ENCODE measurements at regions not wholly inside any gene's neighbourhood (a gene's known extent, or its start where the extent isn't known, plus 50 kb on each side); places are given as distances from the start of the nearest gene placed in this dataset.

- no peak for DNase-seq
Measured at GRCh38 chr4:184309241-184310170, 91.8 kb upstream of the ENPP6 start.

- DNase-seq, result no peak
Measured at GRCh38 chr4:184306949-184307348, 89.3 kb upstream of the ENPP6 start.

GRCh38 chr4:184306470-184306869 is 88.8 kb upstream of the ENPP6 start:
- no peak for DNase-seq

- no peak for DNase-seq
Measured at GRCh38 chr4:184300816-184301215, 83.1 kb upstream of the ENPP6 start.

- DNase-seq, result no peak
Measured at GRCh38 chr4:184298254-184298653, 80.6 kb upstream of the ENPP6 start.

GRCh38 chr4:184295206-184295605 is 77.5 kb upstream of the ENPP6 start:
- no peak for DNase-seq

GRCh38 chr4:184294606-184295133 is 77.0 kb upstream of the ENPP6 start:
- DNase-seq, result peak in 1 of 2 donors; percentile 49

- peak; percentile 77 to 88 for DNase-seq
Measured at GRCh38 chr4:184293552-184293951, 75.9 kb upstream of the ENPP6 start.

GRCh38 chr4:184292877-184293276 is 75.2 kb upstream of the ENPP6 start:
- DNase-seq, result no peak

- DNase-seq, result no peak
Measured at GRCh38 chr4:184292465-184292867, 74.8 kb upstream of the ENPP6 start.

GRCh38 chr4:184289179-184289535 is 71.5 kb upstream of the ENPP6 start:
- no peak for DNase-seq

GRCh38 chr4:184288451-184289178 is 70.9 kb upstream of the ENPP6 start:
- DNase-seq, result no peak

GRCh38 chr4:184287697-184288255 is 70.1 kb upstream of the ENPP6 start:
- no peak for DNase-seq

GRCh38 chr4:184286358-184286757 is 68.7 kb upstream of the ENPP6 start:
- DNase-seq, result no peak

GRCh38 chr4:184284742-184285141 is 67.1 kb upstream of the ENPP6 start:
- no peak for DNase-seq

GRCh38 chr4:184284336-184284690 is 66.6 kb upstream of the ENPP6 start:
- DNase-seq, result no peak

GRCh38 chr4:184283659-184284335 is 66.1 kb upstream of the ENPP6 start:
- no peak for DNase-seq

- DNase-seq, result no peak
Measured at GRCh38 chr4:184282895-184283654, 65.4 kb upstream of the ENPP6 start.

GRCh38 chr4:184282251-184282713 is 64.6 kb upstream of the ENPP6 start:
- no peak for DNase-seq

GRCh38 chr4:184281231-184282139 is 63.8 kb upstream of the ENPP6 start:
- DNase-seq, result no peak

GRCh38 chr4:184280591-184281071 is 63.0 kb upstream of the ENPP6 start:
- DNase-seq, result no peak

Data from inflammatory macrophage treated with lipopolysaccharide for 1 hour (primary cell).